ENCODE measurements at regions not wholly inside any gene's neighbourhood (a gene's known extent, or its start where the extent isn't known, plus 50 kb on each side); places are given as distances from the start of the nearest gene placed in this dataset.

GRCh38 chr10:124264271-124264670 is 154.5 kb downstream of the OAT start (continued):
- TF ChIP-seq, protein P1, sequence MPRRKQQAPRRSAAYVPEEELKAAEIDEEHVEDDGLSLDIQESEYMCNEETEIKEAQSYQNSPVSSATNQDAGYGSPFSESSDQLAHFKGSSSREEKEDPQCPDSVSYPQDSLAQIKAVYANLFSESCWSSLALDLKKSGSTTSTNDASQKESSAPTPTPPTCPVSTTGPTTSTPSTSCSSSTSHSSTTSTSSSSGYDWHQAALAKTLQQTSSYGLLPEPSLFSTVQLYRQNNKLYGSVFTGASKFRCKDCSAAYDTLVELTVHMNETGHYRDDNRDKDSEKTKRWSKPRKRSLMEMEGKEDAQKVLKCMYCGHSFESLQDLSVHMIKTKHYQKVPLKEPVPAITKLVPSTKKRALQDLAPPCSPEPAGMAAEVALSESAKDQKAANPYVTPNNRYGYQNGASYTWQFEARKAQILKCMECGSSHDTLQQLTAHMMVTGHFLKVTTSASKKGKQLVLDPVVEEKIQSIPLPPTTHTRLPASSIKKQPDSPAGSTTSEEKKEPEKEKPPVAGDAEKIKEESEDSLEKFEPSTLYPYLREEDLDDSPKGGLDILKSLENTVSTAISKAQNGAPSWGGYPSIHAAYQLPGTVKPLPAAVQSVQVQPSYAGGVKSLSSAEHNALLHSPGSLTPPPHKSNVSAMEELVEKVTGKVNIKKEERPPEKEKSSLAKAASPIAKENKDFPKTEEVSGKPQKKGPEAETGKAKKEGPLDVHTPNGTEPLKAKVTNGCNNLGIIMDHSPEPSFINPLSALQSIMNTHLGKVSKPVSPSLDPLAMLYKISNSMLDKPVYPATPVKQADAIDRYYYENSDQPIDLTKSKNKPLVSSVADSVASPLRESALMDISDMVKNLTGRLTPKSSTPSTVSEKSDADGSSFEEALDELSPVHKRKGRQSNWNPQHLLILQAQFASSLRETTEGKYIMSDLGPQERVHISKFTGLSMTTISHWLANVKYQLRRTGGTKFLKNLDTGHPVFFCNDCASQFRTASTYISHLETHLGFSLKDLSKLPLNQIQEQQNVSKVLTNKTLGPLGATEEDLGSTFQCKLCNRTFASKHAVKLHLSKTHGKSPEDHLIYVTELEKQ (tag by site-specific recombination; IDR thresholded peaks at IDR 0.05; ENCODE audit: borderline replicate concordance): no peak
- TF ChIP-seq KLF9 (tag by site-specific recombination; IDR thresholded peaks at IDR 0.05; ENCODE audit: low read depth) (no peak), ZNF175 (tag by site-specific recombination; IDR thresholded peaks at IDR 0.05) (no peak), ZNF560 (tag by site-specific recombination; IDR thresholded peaks at IDR 0.05; ENCODE audit: borderline replicate concordance) (no peak), ZIC2 (tag by site-specific recombination; IDR thresholded peaks at IDR 0.05) (no peak), ZNF596 (tag by site-specific recombination; IDR thresholded peaks at IDR 0.05) (no peak), ZSCAN4 (tag by site-specific recombination; IDR thresholded peaks at IDR 0.05) (no peak)
- TF ChIP-seq, protein P2, sequence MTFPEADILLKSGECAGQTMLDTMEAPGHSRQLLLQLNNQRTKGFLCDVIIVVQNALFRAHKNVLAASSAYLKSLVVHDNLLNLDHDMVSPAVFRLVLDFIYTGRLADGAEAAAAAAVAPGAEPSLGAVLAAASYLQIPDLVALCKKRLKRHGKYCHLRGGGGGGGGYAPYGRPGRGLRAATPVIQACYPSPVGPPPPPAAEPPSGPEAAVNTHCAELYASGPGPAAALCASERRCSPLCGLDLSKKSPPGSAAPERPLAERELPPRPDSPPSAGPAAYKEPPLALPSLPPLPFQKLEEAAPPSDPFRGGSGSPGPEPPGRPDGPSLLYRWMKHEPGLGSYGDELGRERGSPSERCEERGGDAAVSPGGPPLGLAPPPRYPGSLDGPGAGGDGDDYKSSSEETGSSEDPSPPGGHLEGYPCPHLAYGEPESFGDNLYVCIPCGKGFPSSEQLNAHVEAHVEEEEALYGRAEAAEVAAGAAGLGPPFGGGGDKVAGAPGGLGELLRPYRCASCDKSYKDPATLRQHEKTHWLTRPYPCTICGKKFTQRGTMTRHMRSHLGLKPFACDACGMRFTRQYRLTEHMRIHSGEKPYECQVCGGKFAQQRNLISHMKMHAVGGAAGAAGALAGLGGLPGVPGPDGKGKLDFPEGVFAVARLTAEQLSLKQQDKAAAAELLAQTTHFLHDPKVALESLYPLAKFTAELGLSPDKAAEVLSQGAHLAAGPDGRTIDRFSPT (tag by site-specific recombination; IDR thresholded peaks at IDR 0.05): no peak

- TF ChIP-seq HOXD13 (CRISPR knock-in tag; IDR thresholded peaks at IDR 0.05; ENCODE audit: borderline replicate concordance) (no peak), SALL2 (tag by site-specific recombination; IDR thresholded peaks at IDR 0.05; ENCODE audit: borderline replicate concordance) (no peak), ZNF121 (tag by site-specific recombination; IDR thresholded peaks at IDR 0.05) (no peak), GLIS2 (tag by site-specific recombination; IDR thresholded peaks at IDR 0.05) (no peak), ZSCAN30 (tag by site-specific recombination; IDR thresholded peaks at IDR 0.05) (no peak), EGR2 (tag by site-specific recombination; IDR thresholded peaks at IDR 0.05; ENCODE audit: low read depth) (no peak), PRDM1 (tag by site-specific recombination; IDR thresholded peaks at IDR 0.05) (no peak), ZNF202 (tag by site-specific recombination; IDR thresholded peaks at IDR 0.05; ENCODE audit: borderline replicate concordance) (no peak), ZNF624 (tag by site-specific recombination; IDR thresholded peaks at IDR 0.05) (no peak), ZNF426 (tag by site-specific recombination; IDR thresholded peaks at IDR 0.05) (no peak), ZNF404 (tag by site-specific recombination; IDR thresholded peaks at IDR 0.05) (no peak), ZNF514 (tag by site-specific recombination; IDR thresholded peaks at IDR 0.05) (no peak), BCL11A (tag by site-specific recombination; IDR thresholded peaks at IDR 0.05; ENCODE audit: low read depth) (no peak), ZFP37 (tag by site-specific recombination; IDR thresholded peaks at IDR 0.05) (no peak), GLI2 (tag by site-specific recombination; IDR thresholded peaks at IDR 0.05; ENCODE audit: borderline replicate concordance, low read depth) (no peak), ZNF423 (tag by site-specific recombination; IDR thresholded peaks at IDR 0.05) (no peak), ZNF221 (tag by site-specific recombination; IDR thresholded peaks at IDR 0.05; ENCODE audit: borderline replicate concordance) (no peak), ZNF175 (tag by site-specific recombination; IDR thresholded peaks at IDR 0.05) (no peak)
- no peaks in the 10 kb centered on the region for H3K36me3 ChIP-seq (ENCODE audit: control insufficient read depth in 2 of 2, insufficient read depth in 1 of 2, low read length in 2 of 2)
- CTCF ChIA-PET: no interaction called here
- H3K4me3 ChIP-seq (ENCODE audit: low read depth, low read length): no peak overlapping the region
- H3K9me3 ChIP-seq (ENCODE audit: control insufficient read depth, insufficient read depth, low read depth, low read length): no peaks in the 10 kb centered on the region
- no peak overlapping the region for H3K27ac ChIP-seq (ENCODE audit: extremely low read depth, low read depth, low read length)
- POLR2A ChIA-PET: interaction anchor here (0.6 kb wide), 1 partner anchor 115 kb away, joined by 3 read pairs; no protein-coding TSS in a partner anchor
- no peaks in the 10 kb centered on the region for H3K4me1 ChIP-seq (ENCODE audit: control insufficient read depth, insufficient read depth, low read length)
These were observed 155.0 kb downstream of the OAT start for GRCh38 chr10:124263726-124264125.

Measured in HEK293 (cell line).